A673 (cell line): ENCODE measurements at regions not wholly inside any gene's neighbourhood (a gene's known extent, or its start where the extent isn't known, plus 50 kb on each side); places are given as distances from the start of the nearest gene placed in this dataset.

Experiments used
- BruUV-seq: library from RNA; stranded (reverse); fragments of 400-500 nt; replicated peaks from 2 replicates; lab custom pipeline; 2021; lab: Mats Ljungman, UMichigan
- CTCF ChIA-PET: fragments of 300-600 bp; sonication (Branson Sonifier 250); formaldehyde crosslinking; loops from one replicate; lab custom pipeline; 2022; ENCODE audit warnings: antibody characterized with exemption; lab: Charles Lee
- POLR2A ChIA-PET: fragments of 300-600 bp; sonication (Branson Sonifier 250); formaldehyde crosslinking; loops from one replicate; lab custom pipeline; 2022; ENCODE audit warnings: antibody characterized with exemption; ENCODE audit not compliant: low non-redundant PET; lab: Charles Lee
- DNase-seq: peaks from one replicate; pipeline ENCODE4 v3.0.0-alpha.2; 2015; ENCODE audit warnings: low spot score
- H3K27ac ChIP-seq: fragments of 200-600 bp; sonication (generic); 2 replicates; pipeline ENCODE4 v1.5.1; 2016; ENCODE audit warnings: mixed run types, low read depth, mild to moderate bottlenecking, mixed read lengths, antibody characterized with exemption, low read length; ENCODE audit not compliant: poor library complexity, severe bottlenecking
- H3K27me3 ChIP-seq: fragments of 200-600 bp; sonication (generic); replicated peaks from 2 replicates; pipeline ENCODE4 v1.6.1; 2017; ENCODE audit warnings: mixed run types, low read depth, mild to moderate bottlenecking, mixed read lengths, antibody characterized with exemption, low read length; ENCODE audit not compliant: insufficient read depth, poor library complexity
- H3K36me3 ChIP-seq: fragments of 200-600 bp; sonication (generic); 2 replicates; pipeline ENCODE4 v1.6.1; 2016; ENCODE audit warnings: mixed run types, mild to moderate bottlenecking, mixed read lengths, antibody characterized with exemption, low read length; ENCODE audit not compliant: insufficient read depth, poor library complexity, severe bottlenecking
- H3K4me1 ChIP-seq: fragments of 200-600 bp; sonication (generic); 2 replicates; pipeline ENCODE4 v1.6.1; 2017; ENCODE audit warnings: mixed run types, mild to moderate bottlenecking, mixed read lengths, antibody characterized with exemption, low read length; ENCODE audit not compliant: insufficient read depth, poor library complexity, severe bottlenecking
- H3K4me3 ChIP-seq: fragments of 200-600 bp; sonication (generic); 2 replicates; pipeline ENCODE4 v1.5.1; 2016; ENCODE audit warnings: low read depth, mixed run types, mild to moderate bottlenecking, mixed read lengths, low read length; ENCODE audit not compliant: poor library complexity, severe bottlenecking
- H3K9me3 ChIP-seq: fragments of 200-600 bp; sonication (generic); 2 replicates; pipeline ENCODE4 v1.6.1; 2016; ENCODE audit warnings: mixed run types, low read depth, mild to moderate bottlenecking, mixed read lengths, antibody characterized with exemption, low read length; ENCODE audit not compliant: poor library complexity, severe bottlenecking
- CTCF ChIP-seq: fragments of 300-800, 200-600 bp; sonication (generic); conservative IDR thresholded peaks from 2 replicates; pipeline ENCODE4 v1.5.1; 2017; ENCODE audit warnings: low read depth, mild to moderate bottlenecking, antibody characterized with exemption, low read length, moderate library complexity, mixed read lengths
- EZH2 ChIP-seq: fragments of 200-600 bp; sonication (generic); IDR thresholded peaks from 2 replicates; pipeline ENCODE4 v1.6.1; 2017; ENCODE audit warnings: borderline replicate concordance, low read depth, mild to moderate bottlenecking, mixed read lengths, antibody characterized with exemption, low read length; ENCODE audit not compliant: poor library complexity, severe bottlenecking
- intact Hi-C: fragments of 100-400 bp; cut with micrococcal nuclease; formaldehyde crosslinking; loops from one replicate; pipeline ENCODE4 v1.10.0; 2022; ENCODE audit not compliant: unreplicated experiment

- BruUV-seq, result no TSS peak
Measured at GRCh38 chr13:34159946-34160345, 342.0 kb downstream of the RFC3 start.

GRCh38 chr13:34161931-34162543 is 344.1 kb downstream of the RFC3 start:
- H3K27ac ChIP-seq, result no peak overlapping the region
- intact Hi-C loops, result no loop called here
- DNase-seq, result peak; percentile 53
- no peak overlapping the region for H3K4me3 ChIP-seq
- peaks cover 6% of the 10 kb centered on the region for H3K4me1 ChIP-seq
- no peaks in the 10 kb centered on the region for H3K27me3 ChIP-seq
- no TSS peak for BruUV-seq
- TF ChIP-seq EZH2 (no peak), CTCF (no peak)
- no peaks in the 10 kb centered on the region for H3K36me3 ChIP-seq
- ChIA-PET POLR2A (no interaction called here), CTCF (no interaction called here)
- no peaks in the 10 kb centered on the region for H3K9me3 ChIP-seq

More at GRCh38 chr13:34159946-34160345, 342.0 kb downstream of the RFC3 start:
- no peaks in the 10 kb centered on the region for H3K9me3 ChIP-seq
- H3K4me1 ChIP-seq, result peaks cover 13% of the 10 kb centered on the region
- no peaks in the 10 kb centered on the region for H3K36me3 ChIP-seq
- TF ChIP-seq CTCF, result no peak
- no peak for TF ChIP-seq EZH2
- H3K4me3 ChIP-seq, result no peak overlapping the region
- no peak overlapping the region for H3K27ac ChIP-seq
- intact Hi-C loops, result no loop called here
- ChIA-PET CTCF (no interaction called here), POLR2A (no interaction called here)
- DNase-seq, result no peak
- H3K27me3 ChIP-seq, result no peaks in the 10 kb centered on the region

GRCh38 chr13:34162544-34162933 is 344.6 kb downstream of the RFC3 start:
- Histone ChIP-seq H3K4me1 (peaks cover 6% of the 10 kb centered on the region), H3K27me3 (no peaks in the 10 kb centered on the region), H3K4me3 (no peak overlapping the region), H3K36me3 (no peaks in the 10 kb centered on the region), H3K9me3 (no peaks in the 10 kb centered on the region), H3K27ac (no peak overlapping the region)
- POLR2A ChIA-PET, result no interaction called here
- intact Hi-C loops, result no loop called here
- DNase-seq, result no peak
- CTCF ChIA-PET, result no interaction called here
- TF ChIP-seq EZH2 (no peak), CTCF (no peak)
- no TSS peak for BruUV-seq
